Brain microvascular endothelial cell (primary cell): ENCODE measurements at regions not wholly inside any gene's neighbourhood (a gene's known extent, or its start where the extent isn't known, plus 50 kb on each side); places are given as distances from the start of the nearest gene placed in this dataset.
"Not testable (repeated sequence)": the region's sequence is repeated elsewhere in the genome, so short reads cannot be mapped to it uniquely, and the experiment has no call there.

Source experiments
- DNase-seq: peaks from one replicate; pipeline ENCODE4 v3.0.0-alpha.2; 2020
- H3K27ac ChIP-seq: fragments of 250-450 bp; sonication (Bioruptor Pico); 2 replicates; pipeline ENCODE4 v1.5.1; 2020; ENCODE audit warnings: mild to moderate bottlenecking, moderate library complexity
- H3K27me3 ChIP-seq: fragments of 250-450 bp; sonication (Bioruptor Pico); replicated peaks from 2 replicates; pipeline ENCODE4 v1.5.1; 2020; ENCODE audit warnings: mild to moderate bottlenecking
- H3K36me3 ChIP-seq: fragments of 250-450 bp; sonication (Bioruptor Pico); replicated peaks from 2 replicates; pipeline ENCODE4 v1.5.1; 2020; ENCODE audit warnings: mild to moderate bottlenecking
- H3K4me3 ChIP-seq: 2 replicates; pipeline ENCODE4 v1.5.1; 2011; ENCODE audit warnings: low read depth, mild to moderate bottlenecking, control low read depth, low read length, moderate library complexity
- in situ Hi-C: cut with HindIII; loops from 2 replicates; pipeline ENCODE4 v1.10.0; 2017; ENCODE audit warnings: low sequenced_read_pairs, low pct_ligation_motif_present
- TF ChIP-seq, protein P1 (sequence below): IDR thresholded peaks from 2 replicates; pipeline ENCODE4 v1.5.1; 2011; ENCODE audit warnings: low read depth, mild to moderate bottlenecking, moderate library complexity, low read length, control low read depth, inconsistent platforms; ENCODE audit errors: missing control alignments

DNA sequence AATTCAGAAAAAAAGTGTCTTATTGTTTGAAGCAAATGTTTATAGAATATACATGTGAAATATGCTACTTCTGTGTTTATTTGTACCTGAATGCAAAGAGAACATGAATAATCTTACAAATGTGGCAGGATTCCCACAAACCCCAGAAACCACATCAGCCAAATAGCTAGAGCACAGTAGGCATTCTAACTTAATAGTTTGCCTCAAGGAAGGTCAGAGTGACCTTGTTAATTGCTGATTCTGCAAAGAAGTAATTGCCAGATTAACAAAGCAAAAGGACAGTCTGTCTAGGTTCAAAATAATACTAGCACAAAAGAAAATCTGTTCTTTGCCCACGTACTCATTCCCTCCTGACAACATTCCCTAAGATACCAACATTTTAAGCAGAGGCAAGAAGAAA is 604.0 kb downstream of the PYDC2 start:
- in situ Hi-C loops = no loop called here
- Histone ChIP-seq H3K27me3 (no peaks in the 10 kb centered on the region), H3K27ac (no peak overlapping the region), H3K4me3 (no peak overlapping the region), H3K36me3 (no peaks in the 10 kb centered on the region)
- DNase-seq = no peak
- TF ChIP-seq, protein P1, sequence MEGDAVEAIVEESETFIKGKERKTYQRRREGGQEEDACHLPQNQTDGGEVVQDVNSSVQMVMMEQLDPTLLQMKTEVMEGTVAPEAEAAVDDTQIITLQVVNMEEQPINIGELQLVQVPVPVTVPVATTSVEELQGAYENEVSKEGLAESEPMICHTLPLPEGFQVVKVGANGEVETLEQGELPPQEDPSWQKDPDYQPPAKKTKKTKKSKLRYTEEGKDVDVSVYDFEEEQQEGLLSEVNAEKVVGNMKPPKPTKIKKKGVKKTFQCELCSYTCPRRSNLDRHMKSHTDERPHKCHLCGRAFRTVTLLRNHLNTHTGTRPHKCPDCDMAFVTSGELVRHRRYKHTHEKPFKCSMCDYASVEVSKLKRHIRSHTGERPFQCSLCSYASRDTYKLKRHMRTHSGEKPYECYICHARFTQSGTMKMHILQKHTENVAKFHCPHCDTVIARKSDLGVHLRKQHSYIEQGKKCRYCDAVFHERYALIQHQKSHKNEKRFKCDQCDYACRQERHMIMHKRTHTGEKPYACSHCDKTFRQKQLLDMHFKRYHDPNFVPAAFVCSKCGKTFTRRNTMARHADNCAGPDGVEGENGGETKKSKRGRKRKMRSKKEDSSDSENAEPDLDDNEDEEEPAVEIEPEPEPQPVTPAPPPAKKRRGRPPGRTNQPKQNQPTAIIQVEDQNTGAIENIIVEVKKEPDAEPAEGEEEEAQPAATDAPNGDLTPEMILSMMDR = no peak

DNA sequence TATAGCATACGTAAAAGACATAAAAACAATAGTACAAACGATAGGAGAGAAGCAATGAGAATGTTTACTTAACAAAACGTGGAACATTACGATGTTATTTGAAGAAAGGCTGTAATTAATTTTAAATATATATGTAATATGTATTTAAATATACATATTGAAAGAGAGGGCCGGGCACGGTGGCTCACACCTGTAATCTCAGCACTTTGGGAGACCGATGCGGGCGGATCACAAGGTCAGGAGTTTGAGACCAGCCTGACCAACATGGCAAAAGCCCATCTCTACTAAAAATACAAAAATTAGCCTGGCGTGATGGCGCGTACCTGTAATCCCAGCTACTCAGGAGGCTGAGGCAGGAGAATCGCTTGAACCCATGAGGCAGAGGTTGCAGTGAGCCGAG is 605.3 kb downstream of the PYDC2 start:
- DNase-seq, H3K27me3 ChIP-seq, H3K27ac ChIP-seq, H3K4me3 ChIP-seq, H3K36me3 ChIP-seq, in situ Hi-C loops: not testable (repeated sequence)

DNA sequence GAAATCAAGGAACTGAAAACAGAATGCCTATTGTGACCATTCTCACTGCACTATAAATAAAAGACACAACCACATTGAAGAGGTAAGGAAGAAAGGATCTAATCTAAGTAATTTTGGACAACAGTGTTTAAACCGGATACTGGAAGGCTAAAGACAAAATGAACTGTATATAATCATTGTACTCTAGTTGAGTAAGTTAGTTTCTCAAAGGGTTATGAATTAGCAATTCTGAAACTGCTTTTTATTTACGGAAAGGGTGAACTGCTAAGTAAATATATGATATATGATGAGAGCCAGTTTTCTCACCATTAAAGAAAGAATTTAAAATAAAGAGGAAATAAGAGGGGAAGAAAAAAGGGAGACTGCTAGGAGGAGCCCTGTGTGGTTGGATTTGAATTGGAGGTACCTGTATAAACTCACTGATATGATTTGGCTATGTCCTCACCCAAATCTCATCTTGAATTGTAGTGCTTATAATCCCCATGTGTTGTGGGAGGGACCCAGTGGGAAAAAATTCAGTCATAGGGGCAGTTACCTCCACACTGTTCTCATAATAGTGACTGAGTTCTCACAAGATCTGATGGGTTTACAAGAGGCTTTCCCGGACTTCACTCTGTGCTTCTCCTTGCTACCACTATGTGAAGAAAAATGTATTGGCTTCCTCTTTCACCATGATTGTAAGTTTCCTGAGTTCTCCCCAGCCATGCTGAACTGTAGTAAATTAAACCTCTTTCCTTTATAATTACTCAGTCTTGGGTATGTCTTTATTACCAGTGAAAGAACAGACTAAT is 607.7 kb downstream of the PYDC2 start:
- TF ChIP-seq, protein P1 = no peak
- in situ Hi-C loops = no loop called here
- Histone ChIP-seq H3K4me3 (no peak overlapping the region), H3K27me3 (no peaks in the 10 kb centered on the region), H3K27ac (no peak overlapping the region), H3K36me3 (no peaks in the 10 kb centered on the region)
- no peak for DNase-seq

DNA sequence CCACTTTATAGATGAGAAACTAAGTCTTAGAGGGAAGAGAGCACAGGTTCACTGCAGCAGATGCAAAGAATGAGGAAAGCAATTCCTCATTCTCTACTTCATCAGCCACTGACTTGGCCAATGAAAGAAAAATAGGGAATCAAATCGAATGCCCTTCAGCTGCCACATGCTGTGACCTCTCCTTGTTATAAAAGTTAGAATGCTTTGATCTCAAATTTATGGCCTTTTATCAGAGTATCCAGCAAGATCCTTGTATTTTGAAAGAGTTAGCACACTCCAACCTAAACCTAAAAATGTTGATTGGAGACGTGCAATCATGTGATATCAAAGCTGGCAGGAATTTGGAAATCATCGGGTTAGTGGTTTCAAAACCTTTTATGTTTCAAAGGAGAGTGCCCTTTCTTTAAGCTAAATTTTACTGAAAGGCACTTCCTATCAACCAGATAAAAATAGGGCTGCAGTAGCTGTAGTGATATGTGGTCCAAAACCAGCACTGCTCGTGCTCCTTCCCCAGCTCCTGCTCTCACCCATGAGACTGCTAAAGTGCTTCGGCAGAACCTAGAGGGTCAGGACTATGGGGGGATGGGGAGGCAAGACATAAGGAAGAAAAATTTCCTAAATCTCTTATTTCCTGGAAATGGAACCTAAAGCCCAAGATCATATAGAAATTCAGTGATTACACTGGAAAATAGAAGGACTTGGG is 617.0 kb downstream of the PYDC2 start:
- no peak for DNase-seq
- Histone ChIP-seq H3K27me3 (no peaks in the 10 kb centered on the region), H3K36me3 (no peaks in the 10 kb centered on the region), H3K27ac (no peak overlapping the region), H3K4me3 (no peak overlapping the region)
- in situ Hi-C loops = no loop called here
- TF ChIP-seq, protein P1 = no peak

DNA sequence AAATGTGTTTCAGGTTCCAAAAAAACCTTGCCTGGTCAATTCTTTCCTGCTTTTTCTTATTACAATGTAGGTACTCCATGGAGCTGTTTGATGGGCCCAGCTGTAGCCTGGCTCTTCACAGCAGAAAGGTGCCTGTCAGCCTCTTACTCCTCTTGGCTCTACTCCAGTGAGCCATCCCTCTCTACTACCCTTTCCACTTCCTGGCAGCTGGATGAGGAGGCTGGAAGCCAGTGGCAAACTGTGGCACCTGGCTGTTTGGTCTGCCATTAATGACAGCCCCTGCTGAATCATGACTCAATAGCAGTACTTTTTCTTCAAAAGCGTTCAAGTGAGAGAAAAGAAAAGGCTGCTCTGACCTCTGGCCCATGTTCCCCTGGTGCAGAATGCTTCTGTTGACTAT is 618.1 kb downstream of the PYDC2 start:
- no peaks in the 10 kb centered on the region for H3K36me3 ChIP-seq
- DNase-seq = no peak
- in situ Hi-C loops = no loop called here
- no peak overlapping the region for H3K4me3 ChIP-seq
- no peak overlapping the region for H3K27ac ChIP-seq
- TF ChIP-seq, protein P1 = no peak
- no peaks in the 10 kb centered on the region for H3K27me3 ChIP-seq

DNA sequence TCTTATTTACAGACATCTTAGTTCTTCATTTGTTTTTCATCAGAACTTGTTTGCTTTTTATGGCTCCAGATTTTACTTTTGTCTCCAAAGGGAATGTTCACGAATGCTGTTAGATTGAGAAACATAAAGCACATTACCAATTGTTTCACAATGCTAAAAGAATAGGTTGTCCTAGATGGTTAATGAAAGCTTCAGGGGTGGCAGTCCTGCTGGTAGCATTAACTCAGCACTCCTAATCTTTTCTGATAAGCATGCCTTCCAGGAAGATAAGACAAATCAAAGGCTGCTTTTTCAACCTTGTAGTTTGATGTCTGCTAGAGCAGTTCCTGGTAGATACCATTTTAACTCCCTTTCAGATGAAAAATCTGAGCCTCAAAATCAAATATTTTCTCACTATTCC is 619.4 kb downstream of the PYDC2 start:
- in situ Hi-C loops = no loop called here
- no peak for DNase-seq
- no peaks in the 10 kb centered on the region for H3K27me3 ChIP-seq

More for the DNA sequence above, 619.4 kb downstream of the PYDC2 start:
- TF ChIP-seq, protein P1 = no peak
- H3K27ac ChIP-seq = no peak overlapping the region
- no peak overlapping the region for H3K4me3 ChIP-seq
- no peaks in the 10 kb centered on the region for H3K36me3 ChIP-seq
